Urothelium cell line (cell line): ENCODE measurements at regions not wholly inside any gene's neighbourhood (a gene's known extent, or its start where the extent isn't known, plus 50 kb on each side); places are given as distances from the start of the nearest gene placed in this dataset.
"Not testable (repeated sequence)": the region's sequence is repeated elsewhere in the genome, so short reads cannot be mapped to it uniquely, and the experiment has no call there.

ENCODE experiments used
- DNase-seq: peaks from one replicate; pipeline ENCODE4 v3.0.0; 2011; ENCODE audit warnings: low spot score, mixed read lengths
- FAIRE-seq: peaks from 2 replicates; lab custom pipeline; 2011; peaks lifted over from hg19 to GRCh38; lab: Jason Lieb, UNC

DNA sequence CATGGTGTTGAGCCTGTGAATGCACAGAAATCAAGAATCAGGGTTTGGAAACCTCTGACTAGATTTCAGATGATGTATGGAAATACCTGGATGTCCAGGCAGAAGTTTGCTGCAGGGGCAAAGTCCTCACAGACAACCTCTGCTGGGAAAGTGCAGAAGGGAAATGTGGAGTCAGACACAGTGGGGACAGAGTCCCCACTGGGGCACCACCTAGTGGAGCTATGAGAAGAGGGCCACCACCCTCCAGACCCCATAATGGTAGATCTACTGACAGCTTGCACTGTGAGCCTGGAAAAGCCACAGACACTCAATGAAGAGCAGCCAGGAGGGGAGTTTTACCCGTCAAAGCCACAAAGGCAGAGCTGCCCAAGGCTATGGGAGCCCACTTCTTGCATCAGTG is 181.9 kb upstream of the SEMA6A start:
- FAIRE-seq (no peak), DNase-seq (no peak)

GRCh38 chr5:116754556-116754955 is 179.9 kb upstream of the SEMA6A start:
- FAIRE-seq = no peak
- peak; percentile 31 for DNase-seq

- FAIRE-seq = no peak
- DNase-seq = no peak
These were observed 177.1 kb upstream of the SEMA6A start for GRCh38 chr5:116751684-116752083.

DNA sequence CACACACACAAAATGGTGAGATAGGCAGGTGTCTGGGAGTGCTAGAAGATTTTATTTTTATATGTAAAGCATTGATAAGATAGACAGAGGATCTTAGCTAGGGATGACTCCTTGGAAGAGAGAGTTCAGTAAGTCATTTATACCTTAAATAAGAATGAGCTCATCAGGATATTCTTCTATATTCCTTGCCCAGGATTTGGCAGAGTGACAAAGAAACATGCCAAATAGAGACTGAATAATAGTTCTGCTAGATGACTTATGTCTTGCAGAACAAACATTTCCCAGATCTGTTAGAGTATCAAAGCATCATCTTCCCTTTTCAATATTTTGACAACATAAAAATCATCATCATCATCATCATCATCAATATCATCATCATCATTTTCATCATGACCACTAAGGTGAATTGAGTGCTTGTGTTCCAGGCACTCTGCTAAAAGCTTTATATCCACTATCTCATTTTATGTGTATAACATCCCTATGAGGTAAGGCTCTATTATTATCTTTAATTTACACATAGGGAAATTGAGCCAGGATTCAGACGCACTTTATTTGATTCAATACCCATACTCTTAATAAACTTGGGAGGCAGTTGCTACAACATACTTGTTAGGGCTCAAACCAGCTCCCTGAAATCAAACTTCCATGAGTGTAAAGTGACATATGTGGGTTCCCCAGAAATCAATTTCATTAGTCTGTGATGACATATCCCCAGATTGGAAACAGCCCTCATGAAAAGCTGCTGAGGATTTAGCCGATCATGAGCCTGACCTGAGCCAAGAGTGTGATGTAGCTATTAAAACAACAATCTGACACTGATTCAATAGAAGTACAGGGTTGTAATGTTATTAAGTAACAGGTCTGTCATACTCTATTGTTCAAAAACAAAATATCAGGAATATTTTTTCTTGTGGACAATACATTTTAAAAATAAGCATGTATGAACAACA is 176.3 kb upstream of the SEMA6A start:
- no peak for DNase-seq
- no peak for FAIRE-seq

DNA sequence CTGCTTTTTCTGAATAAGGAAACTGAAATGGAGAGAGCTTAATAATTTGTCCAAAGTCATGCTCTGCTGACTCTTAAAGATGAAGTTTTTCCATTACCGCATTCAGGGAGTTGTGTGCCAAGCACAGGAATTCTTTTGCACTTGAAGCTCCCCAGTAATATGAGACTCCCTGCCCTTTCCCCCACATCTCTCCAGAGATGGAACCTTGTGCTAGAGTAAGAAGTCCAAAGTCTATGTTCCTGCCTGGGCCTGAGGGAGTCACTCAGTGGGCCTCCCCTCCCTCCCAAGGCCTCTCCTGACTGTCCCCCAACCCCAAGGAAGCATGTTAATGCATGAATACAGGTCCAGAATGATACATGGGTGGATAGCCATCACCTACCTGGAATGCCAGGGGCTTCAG is 173.3 kb upstream of the SEMA6A start:
- DNase-seq = no peak
- no peak for FAIRE-seq

DNA sequence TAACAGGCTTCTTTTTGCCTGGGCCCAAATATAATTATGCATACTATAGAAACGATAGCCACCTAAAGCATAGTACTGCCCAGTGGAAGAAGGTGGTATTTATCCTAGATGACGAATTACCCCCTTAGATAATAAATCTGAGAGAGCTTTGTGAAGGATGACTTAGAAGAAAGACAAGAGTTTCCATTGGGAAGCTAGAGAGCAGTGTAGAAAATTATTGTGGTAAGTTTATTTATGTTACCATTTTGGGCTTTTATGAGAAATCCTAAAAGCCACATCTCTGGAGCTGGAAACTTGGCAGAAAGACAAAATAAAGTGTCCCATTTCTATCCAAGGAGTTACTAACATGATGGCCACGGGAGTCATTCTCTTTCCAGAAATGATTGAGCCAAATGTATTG is 172.0 kb upstream of the SEMA6A start:
- DNase-seq = no peak
- no peak for FAIRE-seq

GRCh38 chr5:116740771-116741170 is 166.1 kb upstream of the SEMA6A start:
- DNase-seq (no peak), FAIRE-seq (no peak)

DNA sequence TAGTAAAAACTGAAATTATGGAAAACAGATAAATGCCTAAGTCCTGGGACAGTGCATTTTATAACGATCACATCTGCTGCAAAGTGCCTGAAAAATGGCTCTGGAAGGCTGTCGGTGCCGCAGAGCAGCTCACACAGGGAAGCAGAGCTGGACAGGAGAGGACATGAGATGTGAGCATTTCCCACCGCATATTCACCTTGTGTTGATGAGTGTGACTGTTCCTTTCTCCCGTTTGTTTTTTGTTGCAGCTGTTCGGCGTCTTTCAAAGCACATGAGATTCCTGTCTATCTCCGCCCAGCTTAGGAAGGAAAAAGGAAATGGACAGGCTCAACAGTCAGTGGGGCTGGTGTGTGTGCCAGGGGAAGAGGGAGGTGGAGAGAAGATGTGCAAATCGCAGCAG is 164.9 kb upstream of the SEMA6A start:
- FAIRE-seq (no peak), DNase-seq (no peak)

GRCh38 chr5:116738615-116739261 is 164.1 kb upstream of the SEMA6A start:
- DNase-seq (no peak), FAIRE-seq (no peak)

DNA sequence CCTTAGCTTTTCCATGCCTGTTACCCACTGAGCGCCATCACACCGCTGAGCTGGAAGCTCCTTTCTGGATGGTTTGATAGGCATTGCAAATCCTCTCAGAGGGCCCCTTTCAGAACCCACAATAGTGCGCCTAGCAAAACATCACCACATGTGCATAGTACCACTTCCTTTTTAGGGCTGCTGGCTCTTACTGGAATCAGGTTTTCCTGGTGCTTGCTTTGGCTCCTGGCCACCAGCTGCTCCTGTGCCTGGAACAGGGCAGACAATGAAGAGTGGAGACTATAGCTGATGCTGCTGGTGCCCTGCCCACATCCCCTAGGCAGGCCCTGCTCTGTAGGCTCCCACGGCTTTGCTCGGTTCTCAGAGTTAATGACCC is 163.6 kb upstream of the SEMA6A start:
- DNase-seq = no peak
- no peak for FAIRE-seq

DNA sequence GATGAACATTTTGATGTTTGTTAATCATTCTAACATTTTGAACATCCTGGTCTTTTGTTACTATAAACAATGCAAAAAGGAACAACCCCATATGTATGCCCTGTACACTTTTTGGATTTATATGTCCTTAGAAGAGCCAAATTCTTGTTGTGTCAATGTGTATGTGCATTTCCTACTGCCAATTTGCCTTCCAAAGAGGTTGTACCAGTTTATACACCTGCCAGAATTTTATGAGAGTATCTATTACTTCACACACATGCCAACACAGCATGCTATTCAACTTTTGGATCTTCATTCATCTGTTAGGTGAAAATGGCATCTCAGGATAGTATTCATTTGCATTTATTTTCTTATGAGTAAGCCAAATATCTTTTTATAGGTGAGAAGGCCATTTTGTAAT is 162.0 kb upstream of the SEMA6A start:
- no peak for DNase-seq
- no peak for FAIRE-seq

- FAIRE-seq = no peak
- no peak for DNase-seq
These were observed 159.7 kb upstream of the SEMA6A start for GRCh38 chr5:116733991-116734975.

DNA sequence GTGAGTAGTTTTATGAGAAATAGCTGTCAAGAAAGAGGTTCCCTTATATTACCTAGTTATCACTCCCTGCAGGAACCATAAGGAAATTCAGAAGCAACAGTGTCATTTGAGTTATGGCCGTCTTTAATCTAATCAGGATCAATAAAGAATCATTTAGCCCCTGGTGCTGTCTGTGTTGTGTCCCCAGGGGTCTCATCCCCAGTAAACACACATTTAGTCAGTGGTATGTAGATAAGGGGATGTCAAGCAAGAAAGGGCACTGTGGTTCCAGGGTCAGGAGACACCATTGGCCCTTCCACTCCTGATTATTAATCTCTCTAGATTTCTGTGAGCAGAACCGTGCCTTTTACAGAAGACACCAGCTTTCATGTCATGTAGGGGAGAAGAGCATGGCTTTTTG is 158.0 kb upstream of the SEMA6A start:
- FAIRE-seq (no peak), DNase-seq (no peak)

DNA sequence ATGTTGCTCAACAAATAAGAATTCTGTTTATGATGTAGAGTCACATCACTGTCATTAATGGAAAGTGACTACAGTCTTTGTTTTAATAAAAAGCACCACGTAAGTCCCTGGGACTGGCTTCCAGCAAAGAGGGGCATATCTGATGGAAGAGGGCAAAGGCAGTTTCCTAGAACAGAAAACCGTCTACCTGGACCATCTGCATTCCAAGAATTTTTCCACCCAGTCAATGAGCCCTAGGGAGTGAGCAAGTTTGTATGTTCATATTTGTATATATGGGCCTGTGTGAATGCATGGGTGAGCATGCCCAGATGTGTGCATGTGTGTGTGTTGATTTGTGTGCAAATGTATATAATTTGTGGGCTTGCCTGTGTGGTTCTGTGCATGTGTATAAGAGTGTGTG is 156.8 kb upstream of the SEMA6A start:
- no peak for FAIRE-seq
- no peak for DNase-seq

GRCh38 chr5:116730706-116731105 is 156.1 kb upstream of the SEMA6A start:
- DNase-seq = no peak
- no peak for FAIRE-seq

DNA sequence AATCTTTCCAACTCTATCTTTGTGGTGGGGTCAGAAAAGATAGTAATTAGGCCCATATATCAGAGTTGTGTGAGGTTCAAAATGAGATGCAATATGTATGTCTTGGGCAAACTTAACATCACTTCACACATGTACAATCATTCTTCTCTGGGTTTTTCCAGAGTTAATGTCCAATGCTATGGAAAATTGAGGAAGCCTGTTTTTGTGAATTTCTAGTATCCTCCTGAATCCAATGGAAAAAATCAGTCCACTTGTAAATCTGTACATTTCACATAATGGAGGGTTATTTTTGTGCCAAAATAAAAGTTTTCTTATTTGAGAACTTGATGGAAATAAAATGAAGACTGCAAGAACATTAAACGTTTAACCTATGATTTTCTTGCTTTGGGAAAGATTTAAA is 155.6 kb upstream of the SEMA6A start:
- DNase-seq = no peak
- FAIRE-seq = no peak

DNA sequence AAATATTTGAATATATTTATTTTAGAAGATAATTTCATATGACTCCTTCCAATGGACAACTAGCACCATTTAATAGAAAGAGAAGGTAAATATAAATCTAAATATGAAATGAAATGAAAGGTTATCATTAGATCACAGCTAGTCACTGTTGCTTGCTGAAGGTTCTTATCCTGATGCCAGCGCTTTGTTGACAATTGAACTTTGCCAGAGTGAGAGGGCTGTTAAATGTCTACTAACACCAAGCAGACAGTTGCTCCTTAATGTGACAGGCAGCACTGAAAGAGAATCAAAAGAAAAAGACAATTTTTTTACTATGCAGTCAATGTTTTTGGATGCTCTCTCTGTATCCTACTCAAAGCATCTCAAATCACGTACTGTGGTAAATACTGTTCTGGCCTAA is 152.6 kb upstream of the SEMA6A start:
- DNase-seq (no peak), FAIRE-seq (no peak)

GRCh38 chr5:116726180-116726579 is 151.6 kb upstream of the SEMA6A start:
- not testable (repeated sequence) for FAIRE-seq, DNase-seq

DNA sequence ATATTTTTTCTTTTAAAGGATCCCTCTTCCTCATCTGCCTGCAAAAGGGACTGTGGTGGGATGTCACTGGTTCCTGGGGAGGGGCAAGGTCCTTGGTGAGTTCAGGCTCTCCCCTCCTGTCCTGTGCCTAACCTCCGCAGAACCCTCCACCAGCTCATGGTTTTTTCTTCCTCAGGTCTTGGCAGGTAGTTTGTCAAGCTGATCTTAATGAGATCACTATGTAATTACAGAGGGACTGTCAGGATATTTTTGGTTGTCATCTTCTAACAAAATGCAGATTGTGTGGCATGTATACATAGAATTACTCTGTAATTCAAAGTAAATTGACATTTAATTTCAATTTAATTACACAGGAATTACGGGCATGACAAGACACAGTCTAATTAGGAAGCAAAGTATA is 150.3 kb upstream of the SEMA6A start:
- FAIRE-seq (no peak), DNase-seq (no peak)

GRCh38 chr5:116722651-116723050 is 148.0 kb upstream of the SEMA6A start:
- FAIRE-seq = no peak
- no peak for DNase-seq

GRCh38 chr5:116719106-116719505 is 144.5 kb upstream of the SEMA6A start:
- no peak for DNase-seq
- FAIRE-seq = no peak
